GM18951 (cell line): ENCODE measurements at regions not wholly inside any gene's neighbourhood (a gene's known extent, or its start where the extent isn't known, plus 50 kb on each side); places are given as distances from the start of the nearest gene placed in this dataset.
"Not testable (repeated sequence)": the region's sequence is repeated elsewhere in the genome, so short reads cannot be mapped to it uniquely, and the experiment has no call there.

Source experiments
- POLR2A ChIP-seq: IDR thresholded peaks from 4 replicates; pipeline ENCODE4 v1.6.1; 2011; ENCODE audit warnings: mild to moderate bottlenecking; ENCODE audit not compliant: insufficient read length, insufficient read depth; ENCODE audit errors: extremely low read depth
- in situ Hi-C: fragments of 300-500 bp; cut with MboI; formaldehyde crosslinking; loops from one replicate; pipeline ENCODE4 v1.12.0; 2022; ENCODE audit warnings: low sequenced_read_pairs, mixed read lengths, inconsistent platforms; ENCODE audit not compliant: unreplicated experiment

DNA sequence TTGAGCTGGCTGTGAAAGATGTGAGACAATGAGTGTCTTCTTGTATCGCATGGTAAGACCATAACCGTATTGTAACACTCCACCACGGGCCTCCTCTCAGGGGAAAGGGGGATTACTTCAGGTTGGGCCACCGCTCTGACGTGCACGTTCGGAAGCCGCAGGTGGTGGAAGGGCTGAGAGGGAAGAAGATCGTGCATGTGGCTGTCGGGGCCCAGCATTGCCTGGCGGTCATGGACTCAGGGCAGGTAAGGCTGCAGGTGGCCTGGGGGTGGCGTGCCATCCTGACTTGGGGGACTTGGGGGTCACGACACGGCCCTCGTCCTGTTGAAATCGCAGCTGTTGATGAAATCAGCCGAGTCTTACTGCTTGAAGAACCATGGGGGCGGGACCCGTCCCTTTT, 87.3 kb upstream of the FAN1 start:
- TF ChIP-seq POLR2A, result no peak
- in situ Hi-C loops, result no loop called here

DNA sequence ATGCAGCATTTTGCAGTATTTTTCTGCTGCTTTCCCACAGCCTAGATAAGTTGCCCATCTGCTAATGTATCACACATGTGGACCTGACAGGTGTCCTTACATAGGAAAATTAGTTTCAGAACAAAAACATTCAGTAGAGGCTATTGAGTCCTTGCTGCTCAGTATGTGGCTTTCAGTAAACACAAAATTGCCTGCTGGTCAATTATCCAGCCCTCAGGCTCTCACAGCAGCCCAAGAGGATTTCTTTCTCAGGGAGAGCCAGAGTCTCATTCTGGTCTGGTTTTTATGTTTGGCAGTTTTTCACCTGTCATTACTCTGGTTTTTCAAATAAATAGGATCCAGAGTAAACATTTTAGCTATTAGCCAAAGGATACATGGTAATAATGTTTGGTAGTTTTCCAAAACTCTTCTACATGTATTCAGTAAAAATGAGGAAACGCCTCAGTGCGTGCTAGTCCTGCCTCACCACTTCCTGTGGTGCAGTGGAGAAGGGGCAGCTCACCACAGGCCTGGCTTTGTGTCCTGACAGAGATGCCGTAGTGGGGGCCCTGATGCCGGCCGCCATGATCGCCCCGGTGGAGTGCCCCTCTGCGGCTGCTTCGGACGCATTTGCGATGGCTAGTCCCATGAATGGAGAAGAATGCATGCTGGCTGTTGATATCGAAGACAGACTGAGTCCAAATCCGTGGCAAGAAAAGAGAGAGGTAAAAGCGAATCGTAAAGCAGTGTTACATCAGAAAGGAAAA, 80.5 kb upstream of the FAN1 start:
- in situ Hi-C loops, result not testable (repeated sequence)

DNA sequence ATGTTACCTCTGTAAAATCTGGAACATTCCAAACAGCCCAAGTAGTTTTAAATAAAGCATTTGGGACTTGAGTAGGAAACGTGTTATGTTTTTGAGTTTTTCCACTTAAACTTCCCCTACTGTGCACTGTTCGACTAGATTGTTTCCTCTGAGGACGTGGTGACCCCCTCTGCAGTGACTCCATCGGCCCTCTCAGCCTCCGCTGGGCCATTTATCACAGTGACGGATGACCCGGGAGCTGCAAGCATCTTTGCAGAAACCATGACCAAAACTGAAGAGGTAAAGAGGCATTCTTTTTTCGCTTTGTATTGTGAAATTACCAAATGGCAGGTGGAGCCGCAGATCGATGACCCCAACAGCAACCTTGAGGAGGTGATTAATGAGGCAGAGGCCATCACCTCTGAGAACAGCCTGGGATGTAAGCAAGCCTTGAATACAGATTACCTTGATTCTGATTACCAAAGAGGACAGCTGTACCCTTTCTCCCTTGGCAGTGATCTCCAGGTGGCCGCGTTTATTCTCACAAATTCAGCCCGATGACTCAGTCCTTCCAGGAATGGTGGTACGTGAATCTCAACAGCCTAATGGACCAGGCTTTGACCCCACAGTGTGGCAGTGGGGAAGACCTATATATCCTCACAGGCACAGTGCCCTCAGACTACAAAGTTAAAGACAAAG, 79.1 kb upstream of the FAN1 start:
- in situ Hi-C loops, result no loop called here
- no peak for TF ChIP-seq POLR2A

DNA sequence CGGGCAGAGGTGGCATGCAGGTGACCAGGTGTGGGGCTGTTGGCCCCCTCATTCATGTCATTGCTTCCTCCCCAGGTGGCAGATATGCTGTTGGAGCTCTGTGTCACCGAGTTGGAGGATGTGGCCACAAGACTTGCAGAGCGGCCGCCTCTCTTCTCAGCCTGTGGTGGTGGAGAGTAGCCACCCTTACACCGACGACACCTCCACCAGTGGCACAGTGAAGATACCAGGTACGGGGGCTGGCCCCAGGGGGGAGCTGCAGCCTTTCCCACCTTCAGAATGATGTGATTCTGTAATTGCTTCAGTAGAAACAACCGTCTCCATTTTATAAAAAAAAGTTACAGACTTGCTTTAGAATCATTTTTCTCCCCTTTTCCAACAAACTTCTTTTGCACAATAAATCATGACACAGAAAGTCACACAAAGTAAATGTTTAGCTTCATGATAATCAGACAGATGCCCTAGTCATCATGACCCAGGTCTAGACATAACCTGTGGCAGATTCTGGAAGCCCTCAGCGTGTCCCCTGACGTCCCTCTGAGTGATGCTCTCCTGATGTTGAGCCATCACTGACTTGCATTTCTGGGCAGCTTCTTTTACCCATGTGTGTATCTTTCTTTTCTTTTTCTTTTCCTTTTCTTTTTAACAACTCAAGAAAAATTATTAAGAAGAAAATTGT, 76.0 kb upstream of the FAN1 start:
- no peak for TF ChIP-seq POLR2A
- in situ Hi-C loops, result no loop called here

DNA sequence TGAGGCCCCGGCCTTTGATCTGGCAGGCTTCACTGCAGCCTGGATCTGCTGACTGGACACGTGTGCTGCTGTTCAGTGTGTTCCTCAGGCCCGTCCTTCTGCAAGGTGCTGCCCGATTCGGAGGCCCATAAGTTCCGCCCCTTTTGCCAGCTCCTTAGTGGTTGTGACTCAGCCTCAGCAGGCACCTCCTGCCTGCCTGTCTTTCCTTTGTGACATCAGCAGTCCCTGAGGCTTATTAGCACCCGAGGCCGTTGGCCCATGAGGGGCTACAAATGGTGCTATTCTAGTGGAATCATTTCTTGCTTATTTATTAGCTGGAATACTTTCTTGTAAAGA, 75.4 kb upstream of the FAN1 start:
- in situ Hi-C loops, result not testable (repeated sequence)

DNA sequence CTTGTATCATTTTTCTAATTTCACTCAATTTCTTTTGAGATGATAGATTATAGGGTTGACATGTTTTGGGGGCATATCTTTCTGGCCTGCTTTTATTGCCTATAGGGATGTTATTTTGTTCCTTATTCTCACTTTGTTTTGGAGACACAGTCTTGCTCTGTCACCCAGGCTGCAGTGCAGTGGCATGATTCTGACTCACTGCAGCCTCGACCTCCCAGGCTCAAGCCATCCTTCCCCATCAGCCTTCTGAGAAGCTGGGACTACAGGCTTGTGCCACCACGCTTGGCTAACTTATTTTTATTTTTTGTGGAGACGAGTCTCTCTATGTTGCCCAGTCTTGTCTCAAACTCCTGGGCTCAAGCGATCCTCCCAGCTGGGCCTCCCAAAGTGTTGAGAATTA, 72.8 kb upstream of the FAN1 start:
- in situ Hi-C loops, result no loop called here
- TF ChIP-seq POLR2A, result no peak

DNA sequence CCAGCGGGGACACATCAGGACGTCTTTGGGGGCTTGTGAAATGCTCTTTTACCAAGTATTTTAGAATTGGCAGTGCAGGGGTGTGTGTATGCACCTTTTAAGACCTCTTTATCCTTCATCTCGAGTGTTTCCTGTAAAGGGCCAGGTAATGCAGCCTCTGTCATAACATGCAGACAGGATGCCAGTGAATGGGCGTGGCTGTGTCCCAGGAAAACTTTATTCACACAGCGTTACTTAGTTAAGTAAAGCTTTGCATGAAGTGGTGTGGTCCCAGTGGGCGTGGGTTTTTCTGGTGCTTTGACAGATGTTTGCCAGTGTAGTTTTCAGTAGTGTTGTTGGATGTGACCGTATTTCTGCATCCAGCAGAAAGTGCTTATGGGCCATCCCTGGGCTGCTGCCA, 70.3 kb upstream of the FAN1 start:
- in situ Hi-C loops, result not testable (repeated sequence)

DNA sequence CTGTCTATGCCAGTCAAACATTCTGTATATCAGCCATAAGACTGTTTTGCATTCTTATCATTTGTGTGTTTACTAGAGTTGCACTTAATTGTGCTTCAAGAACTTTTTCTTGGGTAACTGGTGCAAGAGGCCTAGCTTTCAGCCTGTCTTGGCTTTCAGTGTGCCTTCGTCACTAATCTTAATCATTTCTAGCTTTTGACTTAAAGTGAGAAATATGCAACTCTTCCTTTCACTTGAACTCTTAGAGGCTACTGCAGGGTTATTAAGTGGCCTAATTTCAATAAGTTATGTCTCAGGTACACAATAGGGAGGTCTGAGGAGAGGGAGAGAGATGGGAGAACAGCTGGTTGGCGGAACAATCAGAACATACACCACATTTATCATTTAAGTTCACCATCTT, 62.1 kb upstream of the FAN1 start:
- in situ Hi-C loops, result not testable (repeated sequence)

DNA sequence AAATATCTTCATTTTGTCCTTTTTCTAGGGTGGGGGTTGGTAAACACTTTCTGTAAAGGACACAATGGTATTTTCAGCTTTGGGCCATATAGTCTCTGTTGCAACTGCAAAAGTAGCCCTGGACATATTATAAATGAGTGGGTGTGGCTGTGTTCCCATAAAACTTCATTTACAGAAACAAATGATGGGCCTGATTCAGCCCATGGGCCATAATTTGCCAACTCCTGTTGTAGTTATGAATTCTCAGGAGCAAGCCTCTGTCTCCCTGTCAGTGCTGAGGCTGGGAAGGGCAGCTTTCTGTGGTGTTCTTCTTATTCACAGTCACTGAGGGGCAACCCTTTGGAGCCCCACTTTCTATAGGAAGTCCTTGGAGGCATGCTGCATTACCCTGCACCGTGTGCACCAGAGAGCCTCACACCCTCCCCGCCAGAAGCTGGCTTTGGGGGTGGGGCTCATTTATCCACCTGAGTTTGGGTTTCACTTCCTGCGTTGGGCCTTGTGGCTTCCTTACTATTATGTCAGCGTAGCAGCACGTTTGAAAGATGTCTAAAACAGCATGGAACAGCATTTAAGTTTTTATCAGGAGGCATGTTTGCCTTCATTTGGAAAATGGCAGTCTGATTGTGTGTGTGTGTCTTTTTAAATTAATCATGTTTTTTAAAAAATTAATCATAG, 60.8 kb upstream of the FAN1 start:
- in situ Hi-C loops, result not testable (repeated sequence)

DNA sequence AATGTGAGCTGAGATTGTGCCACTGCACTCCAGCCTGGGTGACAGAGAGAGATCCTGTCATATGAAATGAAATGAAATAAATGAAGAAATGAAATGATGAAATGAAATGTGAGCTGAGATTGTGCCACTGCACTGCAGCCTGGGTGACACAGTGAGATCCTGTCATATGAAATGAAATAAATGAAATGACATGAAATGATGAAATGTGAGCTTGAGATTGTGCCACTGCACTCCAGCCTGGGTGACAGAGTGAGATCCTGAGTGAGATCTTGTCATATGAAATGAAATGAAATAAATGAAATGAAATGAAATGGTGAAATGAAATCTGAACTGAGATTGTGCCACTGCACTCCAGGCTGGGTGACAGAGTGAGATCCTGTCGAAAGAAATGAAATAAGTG, 58.2 kb upstream of the FAN1 start:
- in situ Hi-C loops, result not testable (repeated sequence)
